ENCODE measurements at regions not wholly inside any gene's neighbourhood (a gene's known extent, or its start where the extent isn't known, plus 50 kb on each side); places are given as distances from the start of the nearest gene placed in this dataset.

DNA sequence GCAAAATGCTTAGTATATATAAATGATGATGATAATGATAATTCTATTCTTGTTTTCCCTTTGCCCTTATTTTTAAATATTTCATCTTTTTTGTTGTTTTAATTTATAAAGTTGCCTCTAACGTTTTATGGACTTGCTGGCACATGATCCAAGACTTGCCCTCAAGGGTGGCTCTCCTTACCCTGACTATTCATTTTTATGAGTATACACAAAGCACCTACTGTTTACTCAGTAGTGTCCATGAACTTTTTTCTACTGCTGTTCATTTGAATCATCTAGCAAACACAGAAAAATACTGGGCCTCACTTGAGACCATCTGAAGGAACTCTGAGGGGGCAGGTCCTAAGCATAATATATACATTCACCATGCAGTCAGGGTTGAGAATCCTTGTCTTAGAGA, 276.2 kb downstream of the AACS start:
- CTCF ChIA-PET (ENCODE audit: partially characterized antibody) = interaction anchor here (1.0 to 12.3 kb wide), 5 partner anchors 8 to 105 kb away, joined by 3 to 141 read pairs (median 7); no protein-coding TSS in a partner anchor

More for the DNA sequence above, 276.2 kb downstream of the AACS start:
- WGBS, 2 experiments (ENCODE audit: extremely low coverage in 1 of 2, insufficient coverage in 1 of 2, insufficient read length in 1 of 2, insufficient replicate concordance in 2 of 2, low coverage in 1 of 2, low lambda C conversion rate in 2 of 2, missing lambda C conversion rate in 1 of 2) = 77% methylated on average over 1 of the region's 1 CpG; no CpG with 5 or more reads in 1 of the 2 experiments
- Histone ChIP-seq H3K4me3 (ENCODE audit: extremely low read depth in 1 of 4, insufficient read depth in 2 of 4, low read depth in 3 of 4, low read length in 4 of 4) (no peak overlapping the region), H3K9ac (replicated peaks in 1 of 4; ENCODE audit: extremely low read depth in 1 of 4, low read depth in 3 of 4, low read length in 3 of 4) (no peak overlapping the region; a peak in 2 of 7 replicates), H2BK12ac (ENCODE audit: low read depth, low read length) (no peak overlapping the region), H3K9me3 (ENCODE audit: insufficient read depth in 2 of 2, low read depth in 1 of 2, low read length in 1 of 2) (no peaks in the 10 kb centered on the region), H3K4me2 (ENCODE audit: insufficient read depth in 1 of 2, low read depth in 2 of 2, low read length in 2 of 2) (no peak overlapping the region), H3K27me3 (replicated peaks in 1 of 4; ENCODE audit: control insufficient read depth in 3 of 4, extremely low read depth in 1 of 4, insufficient read depth in 3 of 4, low read length in 3 of 4) (no peaks in the 10 kb centered on the region), H3K36me3 (ENCODE audit: control insufficient read depth in 2 of 4, insufficient read depth in 4 of 4, low read length in 3 of 4) (no peaks in the 10 kb centered on the region; a peak in 1 of 8 replicates), H3K18ac (ENCODE audit: extremely low read depth, low read length) (no peak overlapping the region), H2BK15ac (ENCODE audit: low read length) (no peak overlapping the region), H3K14ac (ENCODE audit: insufficient read length) (no peak overlapping the region), H3K79me1 (ENCODE audit: low read depth, low read length) (no peaks in the 10 kb centered on the region; the same call in 1 of the 2 replicates), H4K5ac (ENCODE audit: insufficient read length, low read depth, low read length) (no peak overlapping the region), H3K4ac (replicated peaks; ENCODE audit: insufficient read length, low read depth, low read length) (no peak overlapping the region), H4K91ac (replicated peaks; ENCODE audit: insufficient read length, low read length) (no peak overlapping the region), H2AFZ (ENCODE audit: low read length) (no peak overlapping the region), H3K79me2 (ENCODE audit: control insufficient read depth in 1 of 2, insufficient read depth in 2 of 2, low read length in 2 of 2) (peaks cover 0 to 11% of the 10 kb centered on the region in 2 experiments; a peak in 1 of 4 replicates), H3K23me2 (ENCODE audit: low read depth, low read length) (no peaks in the 10 kb centered on the region), H3K4me1 (replicated peaks in 1 of 4; ENCODE audit: control insufficient read depth in 3 of 4, insufficient read depth in 4 of 4, low read length in 3 of 4) (peaks cover 0 to 17% (median 7%) of the 10 kb centered on the region in 4 experiments; a peak in 4 of 7 replicates), H3K23ac (ENCODE audit: insufficient read length) (no peak overlapping the region), H2BK20ac (ENCODE audit: low read length) (no peak overlapping the region), H2BK5ac (ENCODE audit: low read depth, low read length) (no peak overlapping the region), H3K56ac (replicated peaks; ENCODE audit: insufficient read length, low read depth, low read length) (no peak overlapping the region), H2BK120ac (replicated peaks; ENCODE audit: low read depth, low read length) (no peak overlapping the region), H4K8ac (ENCODE audit: extremely low read depth, insufficient read depth, low read length) (no peak overlapping the region), H2AK5ac (ENCODE audit: low read depth, low read length) (no peak overlapping the region), H3K27ac (ENCODE audit: low read depth, low read length) (no peak overlapping the region), H4K20me1 (replicated peaks in 1 of 2; ENCODE audit: control insufficient read depth in 1 of 2, insufficient read depth in 2 of 2, low read length in 2 of 2) (peaks cover 0 to 1% of the 10 kb centered on the region in 2 experiments)
- DNase-seq (ENCODE audit: low read depth in 1 of 2, low spot score in 2 of 2) (no peak), FAIRE-seq (no peak)
- TF ChIP-seq CREB1 (IDR thresholded peaks at IDR 0.05) (no peak), CEBPB (IDR thresholded peaks at IDR 0.05; ENCODE audit: low read depth, low read length) (no peak), HDAC2 (IDR thresholded peaks at IDR 0.05; ENCODE audit: borderline replicate concordance in 1 of 2, low read depth in 2 of 2, low read length in 2 of 2) (no peak), CBX5 (IDR thresholded peaks at IDR 0.05; ENCODE audit: low read depth, low read length) (no peak), EP300 (IDR thresholded peaks at IDR 0.05; ENCODE audit: borderline replicate concordance in 1 of 2, low read depth in 2 of 2, low read length in 2 of 2) (no peak)
- POLR2A ChIA-PET (ENCODE audit: partially characterized antibody) = no interaction called here
